Stimulated activated naive CD4-positive, alpha-beta T cell treated with Interleukin-2 at 50 U/mL for 16 hours (primary cell): ENCODE measurements at regions not wholly inside any gene's neighbourhood (a gene's known extent, or its start where the extent isn't known, plus 50 kb on each side); places are given as distances from the start of the nearest gene placed in this dataset.

Experiments used
- DNase-seq: peaks from one replicate; lab custom pipeline; 2025; lab: John Stamatoyannopoulos, UW

GRCh38 chr7:113710310-113711096 is 208.3 kb downstream of the PPP1R3A start:
- no peak for DNase-seq

GRCh38 chr7:113705439-113705838 is 213.4 kb downstream of the PPP1R3A start:
- no peak for DNase-seq

- no peak for DNase-seq
Measured at GRCh38 chr7:113698556-113699220, 220.1 kb downstream of the PPP1R3A start.

GRCh38 chr7:113694149-113694548 is 224.7 kb downstream of the PPP1R3A start:
- DNase-seq = no peak

- DNase-seq = no peak
Measured at GRCh38 chr7:113684165-113684564, 234.6 kb downstream of the PPP1R3A start.

GRCh38 chr7:113677811-113678210 is 241.0 kb downstream of the PPP1R3A start:
- DNase-seq = no peak

GRCh38 chr7:113664867-113665266 is 253.9 kb downstream of the PPP1R3A start:
- no peak for DNase-seq

GRCh38 chr7:113659416-113659815 is 259.4 kb downstream of the PPP1R3A start:
- DNase-seq = no peak

GRCh38 chr7:113657603-113658002 is 261.2 kb downstream of the PPP1R3A start:
- DNase-seq = no peak

GRCh38 chr7:113652501-113652900 is 266.3 kb downstream of the PPP1R3A start:
- DNase-seq = no peak

GRCh38 chr7:113649556-113649955 is 269.3 kb downstream of the PPP1R3A start:
- no peak for DNase-seq

GRCh38 chr7:113639221-113639620 is 279.6 kb downstream of the PPP1R3A start:
- no peak for DNase-seq

GRCh38 chr7:113636727-113637421 is 281.9 kb downstream of the PPP1R3A start:
- no peak for DNase-seq

GRCh38 chr7:113635492-113635891 is 283.3 kb downstream of the PPP1R3A start:
- no peak for DNase-seq

GRCh38 chr7:113633073-113633472 is 285.7 kb downstream of the PPP1R3A start:
- no peak for DNase-seq

GRCh38 chr7:113628948-113629847 is 289.6 kb downstream of the PPP1R3A start:
- no peak for DNase-seq

- no peak for DNase-seq
Measured at GRCh38 chr7:113625494-113626102, 293.2 kb downstream of the PPP1R3A start.

GRCh38 chr7:113622796-113623195 is 296.0 kb downstream of the PPP1R3A start:
- no peak for DNase-seq

GRCh38 chr7:113610572-113610971 is 308.2 kb downstream of the PPP1R3A start:
- DNase-seq = no peak

GRCh38 chr7:113608782-113609181 is 310.0 kb downstream of the PPP1R3A start:
- no peak for DNase-seq

- no peak for DNase-seq
Measured at GRCh38 chr7:113606325-113606724, 312.5 kb downstream of the PPP1R3A start.
